Esophagus squamous epithelium (tissue), 5 donors: ENCODE measurements at regions not wholly inside any gene's neighbourhood (a gene's known extent, or its start where the extent isn't known, plus 50 kb on each side); places are given as distances from the start of the nearest gene placed in this dataset.
"Not testable (repeated sequence)": the region's sequence is repeated elsewhere in the genome, so short reads cannot be mapped to it uniquely, and the experiment has no call there.

Source experiments
- DNase-seq: peaks from one replicate; lab custom pipeline; 2025; lab: John Stamatoyannopoulos, UW
- H3K27ac ChIP-seq, 4 donors: fragments of 200-600 bp; sonication (generic); one replicate each; pipeline ENCODE4 v1.5.1; 2016 to 2019; ENCODE audit warnings: mild to moderate bottlenecking in 1 of 4
- H3K27me3 ChIP-seq, 4 donors: fragments of 200-600 bp; sonication (generic); 1 replicate in 3 of 4; 2 replicates in 1 of 4; pipeline versions ENCODE4 v1.5.1 to v1.6.0; 2017 to 2021; ENCODE audit warnings: antibody characterized with exemption in 1 of 4
- H3K36me3 ChIP-seq, 3 donors: fragments of 200-600 bp; sonication (generic); one replicate each; pipeline ENCODE4 v1.5.1; 2016 to 2019
- H3K4me1 ChIP-seq, 3 donors: fragments of 200-600 bp; sonication (generic); one replicate each; pipeline ENCODE4 v1.5.1; 2017 to 2019
- H3K4me3 ChIP-seq, 4 donors: fragments of 200-600 bp; sonication (generic); 1 replicate in 3 of 4; 2 replicates in 1 of 4; pipeline ENCODE4 v1.5.1; 2016 to 2019; ENCODE audit warnings: mild to moderate bottlenecking in 2 of 4, moderate library complexity in 1 of 4
- H3K9me3 ChIP-seq, 3 donors: fragments of 200-600 bp; sonication (generic); one replicate each; pipeline ENCODE4 v1.5.1; 2016 to 2019
- POLR2A ChIP-seq, 4 donors: fragments of 450-650 bp; IDR thresholded peaks; one replicate each; pipeline ENCODE4 v1.6.1; 2017; ENCODE audit warnings: antibody characterized with exemption in 4 of 4, mild to moderate bottlenecking in 4 of 4, moderate library complexity in 3 of 4
- WGBS, 2 donors: methylation state at CpG; one replicate each; pipeline ENCODE4 v1.1.5; 2018; 5-methylcytosine and 5-hydroxymethylcytosine counted together
- intact Hi-C: fragments of 100-400 bp; cut with DNase I; formaldehyde crosslinking; loops from one replicate; pipeline ENCODE4 v1.15.0; 2022
- TF ChIP-seq, protein P1 (sequence below), 6 experiments: fragments of 450-650 bp in 4 of 6; fragments of 200-600 bp in 2 of 6; sonication (generic) in 2 of 6; IDR thresholded peaks; one replicate each; pipeline ENCODE4 v1.5.1; 2016 to 2019; ENCODE audit warnings: antibody characterized with exemption in 6 of 6, mild to moderate bottlenecking in 4 of 6, moderate library complexity in 4 of 6
- donor health status: DM: yes; HTN: yes; CAD: no.

DNA sequence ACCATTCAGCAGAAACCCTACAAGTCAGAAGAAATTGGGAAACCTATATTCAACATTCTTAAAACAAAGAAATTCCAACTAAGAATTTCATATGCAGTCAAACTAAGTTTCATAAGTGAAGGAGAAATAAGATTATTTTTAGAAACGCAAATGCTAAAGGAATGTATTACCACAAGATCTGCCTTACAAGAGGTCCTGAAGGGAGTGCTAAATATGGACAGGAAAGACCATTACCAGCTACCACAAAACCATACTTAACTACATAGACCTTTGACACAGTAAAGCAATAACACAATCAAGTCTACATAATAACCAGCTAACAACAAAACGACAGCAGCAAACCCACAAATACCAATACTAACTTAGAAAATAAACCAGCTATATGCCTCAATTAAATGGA is 169.3 kb upstream of the FGF16 start:
- H3K9me3 ChIP-seq, result no peaks in the 10 kb centered on the region
- H3K27ac ChIP-seq, result no peak overlapping the region
- H3K27me3 ChIP-seq, result no peaks in the 10 kb centered on the region
- H3K4me1 ChIP-seq, result no peaks in the 10 kb centered on the region
- no peaks in the 10 kb centered on the region for H3K36me3 ChIP-seq
- 67 to 71% methylated on average over 1 to 2 of the region's 2 CpGs for WGBS, 2 donors
- H3K4me3 ChIP-seq, result no peak overlapping the region
- TF ChIP-seq POLR2A (IDR thresholded peaks at IDR 0.05), result no peak
- TF ChIP-seq, protein P1, sequence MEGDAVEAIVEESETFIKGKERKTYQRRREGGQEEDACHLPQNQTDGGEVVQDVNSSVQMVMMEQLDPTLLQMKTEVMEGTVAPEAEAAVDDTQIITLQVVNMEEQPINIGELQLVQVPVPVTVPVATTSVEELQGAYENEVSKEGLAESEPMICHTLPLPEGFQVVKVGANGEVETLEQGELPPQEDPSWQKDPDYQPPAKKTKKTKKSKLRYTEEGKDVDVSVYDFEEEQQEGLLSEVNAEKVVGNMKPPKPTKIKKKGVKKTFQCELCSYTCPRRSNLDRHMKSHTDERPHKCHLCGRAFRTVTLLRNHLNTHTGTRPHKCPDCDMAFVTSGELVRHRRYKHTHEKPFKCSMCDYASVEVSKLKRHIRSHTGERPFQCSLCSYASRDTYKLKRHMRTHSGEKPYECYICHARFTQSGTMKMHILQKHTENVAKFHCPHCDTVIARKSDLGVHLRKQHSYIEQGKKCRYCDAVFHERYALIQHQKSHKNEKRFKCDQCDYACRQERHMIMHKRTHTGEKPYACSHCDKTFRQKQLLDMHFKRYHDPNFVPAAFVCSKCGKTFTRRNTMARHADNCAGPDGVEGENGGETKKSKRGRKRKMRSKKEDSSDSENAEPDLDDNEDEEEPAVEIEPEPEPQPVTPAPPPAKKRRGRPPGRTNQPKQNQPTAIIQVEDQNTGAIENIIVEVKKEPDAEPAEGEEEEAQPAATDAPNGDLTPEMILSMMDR (IDR thresholded peaks at IDR 0.05), result no peak
- intact Hi-C loops, result no loop called here
- no peak for DNase-seq

DNA sequence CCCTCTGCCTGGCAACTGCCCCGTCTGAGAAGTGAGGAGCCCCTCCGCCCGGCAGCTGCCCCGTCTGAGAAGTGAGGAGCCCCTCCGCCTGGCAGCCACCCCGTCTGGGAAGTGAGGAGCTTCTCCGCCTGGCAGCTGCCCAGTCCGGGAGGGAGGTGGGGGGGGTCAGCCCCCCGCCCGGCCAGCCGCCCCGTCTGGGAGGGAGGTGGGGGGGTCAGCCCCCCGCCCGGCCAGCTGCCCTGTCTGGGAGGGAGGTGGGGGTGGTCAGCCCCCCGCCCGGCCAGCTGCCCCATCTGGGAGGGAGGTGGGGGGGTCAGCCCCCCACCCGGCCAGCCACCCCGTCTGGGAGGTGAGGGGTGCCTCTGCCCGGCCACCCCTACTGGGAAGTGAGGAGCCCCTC is 167.8 kb upstream of the FGF16 start:
- H3K9me3 ChIP-seq, H3K27ac ChIP-seq, H3K27me3 ChIP-seq, H3K36me3 ChIP-seq, intact Hi-C loops, H3K4me1 ChIP-seq, DNase-seq, H3K4me3 ChIP-seq: not testable (repeated sequence)
- WGBS, 2 donors, result no CpG with 5 or more reads among the region's 19 CpGs

DNA sequence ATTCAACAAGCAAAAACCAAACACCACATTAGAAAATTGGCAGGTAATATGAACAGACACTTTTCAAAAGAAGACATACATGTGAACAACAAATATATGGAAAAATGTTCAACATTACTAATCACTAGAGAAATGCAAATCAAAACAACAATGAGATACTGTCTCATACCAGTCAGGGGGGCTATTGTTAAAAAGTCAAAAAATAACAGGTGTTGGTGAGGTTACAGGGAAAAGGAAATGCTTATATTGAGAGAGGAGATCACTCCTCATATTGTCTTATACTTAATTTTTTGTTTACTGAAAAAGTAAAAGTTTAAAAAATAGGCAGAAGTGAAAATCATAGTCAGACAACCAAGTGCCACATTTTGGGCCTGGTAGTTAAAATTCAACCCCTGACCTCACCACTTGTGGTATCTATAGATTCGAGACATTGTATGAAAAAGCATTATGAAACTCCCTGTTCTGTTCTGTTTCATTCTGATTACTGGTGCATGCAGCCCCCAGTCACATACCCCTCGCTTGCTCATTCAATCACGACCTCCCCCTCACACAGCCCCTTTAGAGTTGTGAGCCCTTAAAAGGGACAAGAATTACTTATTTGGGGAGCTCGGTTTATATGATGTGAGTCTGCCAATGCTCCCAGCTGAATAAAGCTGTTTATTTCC is 153.7 kb upstream of the FGF16 start:
- TF ChIP-seq, protein P1 (IDR thresholded peaks at IDR 0.05), result no peak
- no peak for TF ChIP-seq POLR2A (IDR thresholded peaks at IDR 0.05)
- H3K27ac ChIP-seq, result no peak overlapping the region
- intact Hi-C loops, result no loop called here
- no peaks in the 10 kb centered on the region for H3K9me3 ChIP-seq
- no peaks in the 10 kb centered on the region for H3K36me3 ChIP-seq
- no peaks in the 10 kb centered on the region for H3K27me3 ChIP-seq
- H3K4me1 ChIP-seq, result no peaks in the 10 kb centered on the region
- WGBS, 2 donors, result 43 to 47% methylated on average over 4 of the region's 4 CpGs
- no peak overlapping the region for H3K4me3 ChIP-seq
- no peak for DNase-seq

DNA sequence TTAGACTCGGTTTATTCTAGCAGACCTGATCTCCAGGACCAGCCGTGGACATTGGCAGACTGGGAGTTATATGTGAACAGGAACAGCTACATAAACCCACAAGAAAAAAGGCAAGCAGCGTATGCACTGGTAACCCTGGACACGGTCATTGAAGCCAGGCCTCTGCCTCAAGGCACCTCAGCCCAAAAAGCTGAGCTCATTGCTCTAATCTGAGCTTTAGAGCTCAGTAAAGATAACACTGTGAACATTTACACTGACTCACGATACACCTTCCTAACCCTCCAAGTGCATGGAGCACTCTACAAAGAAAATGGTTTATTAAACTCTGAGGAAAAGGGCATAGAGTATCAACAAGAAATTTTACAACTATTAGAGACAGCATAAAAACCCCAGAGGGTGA is 148.9 kb upstream of the FGF16 start:
- no peaks in the 10 kb centered on the region for H3K27me3 ChIP-seq
- TF ChIP-seq, protein P1 (IDR thresholded peaks at IDR 0.05), result no peak
- no peak for TF ChIP-seq POLR2A (IDR thresholded peaks at IDR 0.05)
- intact Hi-C loops, result no loop called here
- H3K4me3 ChIP-seq, result no peak overlapping the region
- H3K4me1 ChIP-seq, result no peaks in the 10 kb centered on the region
- H3K9me3 ChIP-seq, result no peaks in the 10 kb centered on the region
- H3K36me3 ChIP-seq, result no peaks in the 10 kb centered on the region
- no peak for DNase-seq
- H3K27ac ChIP-seq, result no peak overlapping the region
- 72 to 80% methylated on average over 3 to 5 of the region's 5 CpGs for WGBS, 2 donors

DNA sequence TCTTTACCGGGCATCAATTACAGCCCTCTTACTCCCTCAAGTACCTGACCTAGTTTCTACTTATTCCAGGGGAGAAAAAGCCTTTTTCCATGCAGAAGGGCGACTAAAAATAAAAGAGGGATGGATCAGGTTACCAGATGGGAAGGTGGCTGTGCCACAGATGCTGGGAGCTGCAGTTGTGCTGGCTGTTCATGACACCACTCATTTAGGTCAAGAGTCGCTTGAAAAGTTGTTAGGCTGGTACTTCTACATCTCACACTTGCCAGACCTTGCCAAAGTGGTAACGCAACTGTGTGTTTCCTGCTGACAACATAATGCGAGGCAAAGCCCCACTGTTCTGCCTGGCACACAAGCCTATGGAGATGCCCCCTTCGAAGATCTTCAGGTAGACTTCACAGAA is 148.4 kb upstream of the FGF16 start:
- TF ChIP-seq POLR2A (IDR thresholded peaks at IDR 0.05), result no peak
- TF ChIP-seq, protein P1 (IDR thresholded peaks at IDR 0.05), result no peak
- no peak for DNase-seq
- H3K36me3 ChIP-seq, result no peaks in the 10 kb centered on the region
- intact Hi-C loops, result no loop called here
- H3K4me3 ChIP-seq, result no peak overlapping the region
- H3K27me3 ChIP-seq, result no peaks in the 10 kb centered on the region
- H3K4me1 ChIP-seq, result no peaks in the 10 kb centered on the region
- no peak overlapping the region for H3K27ac ChIP-seq
- no peaks in the 10 kb centered on the region for H3K9me3 ChIP-seq
- 58 to 68% methylated on average over 3 to 6 of the region's 6 CpGs for WGBS, 2 donors

DNA sequence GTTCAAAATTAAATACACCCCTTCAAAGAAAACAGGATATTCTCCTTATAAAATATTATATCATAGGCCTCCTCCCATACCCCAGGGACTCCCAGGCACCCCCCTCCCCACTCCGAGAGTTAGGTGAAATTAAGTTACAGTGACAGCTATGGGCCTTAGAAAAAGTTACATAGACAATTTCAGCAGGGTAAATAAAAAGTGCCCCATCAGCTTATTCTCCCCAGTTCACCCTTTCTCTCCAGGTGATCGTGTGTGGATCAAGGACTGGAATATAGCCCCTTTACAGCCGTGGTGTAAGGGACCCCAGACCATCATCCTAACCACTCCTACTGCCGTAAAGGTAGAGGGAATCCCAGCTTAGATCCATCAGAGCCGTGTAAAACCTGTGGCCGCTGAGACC is 147.6 kb upstream of the FGF16 start:
- no peaks in the 10 kb centered on the region for H3K27me3 ChIP-seq
- no peaks in the 10 kb centered on the region for H3K9me3 ChIP-seq
- DNase-seq, result no peak
- TF ChIP-seq, protein P1 (IDR thresholded peaks at IDR 0.05), result no peak
- TF ChIP-seq POLR2A (IDR thresholded peaks at IDR 0.05), result no peak
- H3K27ac ChIP-seq, result no peak overlapping the region
- H3K36me3 ChIP-seq, result no peaks in the 10 kb centered on the region
- WGBS, 2 donors, result 56 to 61% methylated on average over 2 to 5 of the region's 6 CpGs
- intact Hi-C loops, result no loop called here
- H3K4me1 ChIP-seq, result no peaks in the 10 kb centered on the region
- no peak overlapping the region for H3K4me3 ChIP-seq
